HL-60 (cell line): ENCODE measurements at regions not wholly inside any gene's neighbourhood (a gene's known extent, or its start where the extent isn't known, plus 50 kb on each side); places are given as distances from the start of the nearest gene placed in this dataset.

ENCODE experiments used
- DNase-seq, 2 experiments: peaks; one replicate each; pipeline ENCODE4 v3.0.0-alpha.2; 2010 to 2020; ENCODE audit warnings: low read depth in 1 of 2, low spot score in 1 of 2
- H3K27ac ChIP-seq: fragments of 250-450 bp; sonication (Bioruptor Pico); replicated peaks from 2 replicates; pipeline ENCODE4 v1.5.1; 2020; ENCODE audit warnings: mild to moderate bottlenecking, moderate library complexity
- H3K27me3 ChIP-seq: fragments of 250-450 bp; sonication (Bioruptor Pico); 2 replicates; pipeline ENCODE4 v1.5.1; 2021; ENCODE audit warnings: mild to moderate bottlenecking, moderate library complexity; ENCODE audit not compliant: insufficient read depth, poor library complexity, severe bottlenecking
- H3K4me3 ChIP-seq: replicated peaks from 2 replicates; pipeline ENCODE4 v1.5.1; 2011; ENCODE audit warnings: mild to moderate bottlenecking, control low read depth, low read length; ENCODE audit not compliant: insufficient read depth
- CTCF ChIP-seq: IDR thresholded peaks from one replicate; pipeline ENCODE4 v1.5.1; 2011; ENCODE audit warnings: low read length, control low read depth, inconsistent platforms; ENCODE audit not compliant: insufficient read depth
- GABPA ChIP-seq: IDR thresholded peaks from 2 replicates; pipeline ENCODE4 v1.6.1; 2012; ENCODE audit warnings: low read depth
- POLR2AphosphoS5 ChIP-seq: IDR thresholded peaks from 2 replicates; pipeline ENCODE4 v1.6.1; 2012; ENCODE audit warnings: low read depth
- REST ChIP-seq: IDR thresholded peaks from 2 replicates; pipeline ENCODE4 v1.6.1; 2012; ENCODE audit warnings: low read depth; ENCODE audit not compliant: insufficient replicate concordance
- SPI1 ChIP-seq: IDR thresholded peaks from 2 replicates; pipeline ENCODE4 v1.6.1; 2012; ENCODE audit warnings: low read depth, mild to moderate bottlenecking, borderline replicate concordance

GRCh38 chr1:2917284-2917683 lies 104.0 kb upstream of the ACTRT2 start:
- no peak for DNase-seq
- no peak overlapping the region for H3K4me3 ChIP-seq
- no peaks in the 10 kb centered on the region for H3K27me3 ChIP-seq
- TF ChIP-seq POLR2AphosphoS5 (no peak), CTCF (no peak), GABPA (no peak), SPI1 (no peak), REST (no peak)
- H3K27ac ChIP-seq: no peak overlapping the region

GRCh38 chr1:2918441-2918840 lies 102.8 kb upstream of the ACTRT2 start:
- no peak overlapping the region for H3K4me3 ChIP-seq
- no peak for DNase-seq
- H3K27ac ChIP-seq: no peak overlapping the region
- no peaks in the 10 kb centered on the region for H3K27me3 ChIP-seq
- TF ChIP-seq CTCF (no peak), POLR2AphosphoS5 (no peak), SPI1 (no peak), REST (no peak), GABPA (no peak)

- H3K27me3 ChIP-seq: no peaks in the 10 kb centered on the region
- H3K4me3 ChIP-seq: no peak overlapping the region
- H3K27ac ChIP-seq: no peak overlapping the region
- DNase-seq: no peak
- no peak for TF ChIP-seq POLR2AphosphoS5
- no peak for TF ChIP-seq CTCF
- TF ChIP-seq SPI1: no peak
- no peak for TF ChIP-seq GABPA
- TF ChIP-seq REST: no peak
Observed at GRCh38 chr1:2919841-2920240, 101.4 kb upstream of the ACTRT2 start.
